HUDEP-2 (cell line): ENCODE measurements at regions not wholly inside any gene's neighbourhood (a gene's known extent, or its start where the extent isn't known, plus 50 kb on each side); places are given as distances from the start of the nearest gene placed in this dataset.
"Not testable (repeated sequence)": the region's sequence is repeated elsewhere in the genome, so short reads cannot be mapped to it uniquely, and the experiment has no call there.

Experiments used
- DNase-seq, 76 experiments: peaks; one replicate each; lab custom pipeline; 2025; ENCODE audit not compliant: unreplicated experiment in 76 of 76; lab: John Stamatoyannopoulos, UW

DNA sequence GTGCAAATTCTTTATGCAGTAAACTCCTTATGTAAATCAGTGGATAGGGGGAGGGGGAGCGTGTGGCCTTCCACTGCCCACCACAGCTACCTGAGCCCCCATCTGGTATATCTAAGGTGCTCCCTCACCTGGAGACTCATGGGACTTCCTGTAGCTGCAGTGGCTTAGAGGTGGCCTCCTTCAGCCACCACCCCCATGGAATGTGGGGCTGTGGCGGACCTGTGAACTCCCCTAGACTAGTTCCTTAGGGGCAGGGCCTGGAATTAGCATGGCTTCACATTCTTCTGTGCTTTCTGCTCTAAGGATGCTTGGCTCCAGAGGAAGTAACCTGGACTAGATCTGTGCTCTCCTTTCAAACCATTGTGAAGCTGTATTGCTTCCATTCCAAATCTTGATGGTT is 550.5 kb upstream of the COBL start:
- no peak for DNase-seq

DNA sequence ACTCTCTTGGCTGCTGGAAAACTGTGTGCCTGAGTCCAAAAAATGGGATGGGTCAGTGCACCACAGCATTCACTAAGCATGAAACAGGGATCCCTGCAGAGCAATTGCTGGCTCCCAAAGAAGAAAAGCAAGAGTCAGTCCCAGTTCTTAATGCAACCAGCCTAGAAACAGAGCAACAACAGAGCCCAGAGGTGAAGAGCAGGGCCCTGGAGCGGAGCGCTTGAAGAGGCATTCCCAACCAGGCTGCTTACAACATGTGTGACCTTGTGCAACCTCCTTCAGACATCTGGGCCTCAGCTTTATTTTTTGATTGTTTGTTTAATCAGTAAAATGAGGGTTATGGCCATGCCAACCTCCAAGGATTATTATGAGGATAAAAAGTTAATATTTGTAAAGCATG is 543.7 kb upstream of the COBL start:
- no peak for DNase-seq

DNA sequence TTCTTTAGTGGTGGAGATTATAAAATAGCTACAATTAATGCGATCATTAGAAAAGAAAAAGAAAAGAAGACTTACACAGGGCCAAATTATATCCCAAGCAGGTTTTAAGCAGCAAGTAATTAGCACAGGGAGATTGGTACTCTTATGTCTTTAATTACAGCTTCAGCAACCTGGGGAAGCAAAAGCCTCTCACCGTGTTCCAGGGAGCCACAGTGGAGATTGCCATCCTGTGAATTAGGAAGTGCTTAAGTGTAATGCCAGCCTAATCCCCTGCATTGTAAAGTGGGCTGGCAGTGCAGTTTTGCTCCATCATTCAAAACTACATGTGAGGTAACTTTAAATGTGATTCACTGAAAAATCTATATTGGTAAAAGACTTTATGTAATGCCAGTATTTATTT is 533.5 kb upstream of the COBL start:
- no peak for DNase-seq

DNA sequence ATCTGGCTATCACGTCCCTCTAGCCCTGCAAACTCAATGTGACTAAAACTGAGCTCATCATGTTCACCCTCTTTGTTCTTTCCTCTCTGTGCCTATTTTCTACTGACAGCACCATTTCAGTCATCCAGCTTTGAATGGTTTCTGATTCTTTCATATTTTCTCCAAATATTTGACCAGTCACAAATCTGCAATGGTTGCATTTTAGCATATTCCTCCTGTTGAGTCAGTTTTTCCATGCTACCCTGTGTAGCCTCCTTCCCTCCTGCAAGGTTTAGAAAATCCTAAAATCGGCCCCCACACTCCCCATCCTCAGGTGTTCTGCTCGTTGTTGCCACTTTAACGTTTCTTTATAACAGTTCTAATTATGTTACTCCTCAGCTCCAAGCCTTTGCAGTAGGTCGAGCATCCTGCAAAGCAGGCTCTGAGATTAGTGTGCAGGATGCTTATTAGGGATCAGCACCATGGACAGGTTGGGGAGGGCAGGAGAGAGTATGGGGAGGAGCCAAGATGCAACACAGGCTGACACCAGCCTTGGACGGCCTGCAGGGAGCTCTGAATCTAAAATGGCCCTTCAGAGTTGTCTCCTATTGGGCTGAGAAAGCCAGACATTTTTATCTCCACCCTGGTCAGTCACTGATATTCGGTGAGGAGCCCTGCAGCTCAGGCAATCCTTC is 531.0 kb upstream of the COBL start:
- no peak for DNase-seq

DNA sequence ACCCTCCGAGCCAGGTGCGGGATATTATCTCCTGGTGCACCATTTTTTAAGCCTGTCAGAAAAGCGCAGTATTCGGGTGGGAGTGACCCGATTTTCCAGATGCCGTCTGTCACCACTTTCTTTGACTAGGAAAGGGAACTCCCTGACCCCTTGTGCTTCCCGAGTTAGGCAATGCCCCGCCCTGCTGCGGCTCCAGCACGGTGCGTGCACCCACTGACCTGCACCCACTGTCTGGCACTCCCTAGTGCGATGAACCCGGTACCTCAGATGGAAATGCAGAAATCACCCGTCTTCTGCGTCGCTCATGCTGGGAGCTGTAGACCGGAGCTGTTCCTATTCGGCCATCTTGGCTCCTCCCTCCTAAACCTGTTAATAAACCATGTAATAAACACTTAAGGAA is 522.5 kb upstream of the COBL start:
- DNase-seq = not testable (repeated sequence)

DNA sequence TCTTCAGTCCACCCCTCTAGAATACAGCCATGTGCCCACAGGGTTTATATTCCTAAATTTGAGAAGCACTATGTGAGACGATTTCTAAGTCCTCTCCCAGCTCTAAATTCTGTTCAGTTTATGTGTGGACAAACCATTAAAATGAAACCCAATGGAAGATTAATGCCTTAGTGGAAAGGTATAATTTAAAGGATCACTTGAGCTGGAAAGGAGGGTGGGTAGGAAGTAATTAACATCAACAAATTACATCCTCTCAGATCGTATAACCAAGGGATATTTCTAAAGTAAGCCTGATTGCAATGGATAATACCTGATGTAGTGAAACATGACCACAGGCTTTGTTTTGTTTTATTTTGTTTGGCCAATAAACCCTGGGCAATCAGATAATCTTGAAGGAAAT is 511.0 kb upstream of the COBL start:
- DNase-seq = no peak

DNA sequence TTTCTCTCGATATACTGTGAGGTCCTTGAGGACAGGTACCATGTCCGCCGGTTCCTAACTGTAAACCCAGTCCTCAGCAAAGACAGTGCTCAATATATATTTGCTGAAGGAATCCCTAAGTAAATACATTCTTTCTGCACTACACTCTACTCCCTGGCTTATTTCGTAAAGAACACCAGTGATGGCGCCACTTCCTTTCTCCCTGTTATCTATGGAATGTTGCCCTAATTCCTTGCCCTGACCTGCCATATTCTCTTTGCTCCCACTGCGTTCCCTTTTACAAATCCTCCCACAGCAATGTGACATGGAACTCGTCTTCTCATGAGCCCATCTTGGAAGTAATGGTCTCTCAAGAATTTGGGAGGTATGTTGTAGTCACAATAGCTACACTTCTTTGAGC is 507.4 kb upstream of the COBL start:
- DNase-seq = no peak

DNA sequence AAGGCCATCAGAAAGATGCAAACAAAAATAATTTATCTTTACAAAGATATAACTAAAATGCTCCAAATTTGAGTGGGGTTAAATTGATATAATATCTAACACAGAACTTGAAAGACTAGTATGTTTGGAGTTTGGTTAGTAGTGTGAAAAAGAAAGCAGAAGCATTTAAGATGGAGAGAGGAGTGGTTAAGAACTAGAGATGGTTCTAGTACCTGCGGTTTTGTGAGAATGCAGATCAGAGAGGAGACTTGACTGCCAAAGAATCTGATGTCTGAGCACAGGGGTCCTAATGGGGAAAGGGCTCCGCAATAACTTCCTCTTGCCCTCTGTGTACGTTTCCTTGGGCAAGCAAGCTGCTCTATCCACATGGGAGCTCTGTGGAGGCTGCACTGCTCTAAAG is 506.8 kb upstream of the COBL start:
- DNase-seq = no peak

DNA sequence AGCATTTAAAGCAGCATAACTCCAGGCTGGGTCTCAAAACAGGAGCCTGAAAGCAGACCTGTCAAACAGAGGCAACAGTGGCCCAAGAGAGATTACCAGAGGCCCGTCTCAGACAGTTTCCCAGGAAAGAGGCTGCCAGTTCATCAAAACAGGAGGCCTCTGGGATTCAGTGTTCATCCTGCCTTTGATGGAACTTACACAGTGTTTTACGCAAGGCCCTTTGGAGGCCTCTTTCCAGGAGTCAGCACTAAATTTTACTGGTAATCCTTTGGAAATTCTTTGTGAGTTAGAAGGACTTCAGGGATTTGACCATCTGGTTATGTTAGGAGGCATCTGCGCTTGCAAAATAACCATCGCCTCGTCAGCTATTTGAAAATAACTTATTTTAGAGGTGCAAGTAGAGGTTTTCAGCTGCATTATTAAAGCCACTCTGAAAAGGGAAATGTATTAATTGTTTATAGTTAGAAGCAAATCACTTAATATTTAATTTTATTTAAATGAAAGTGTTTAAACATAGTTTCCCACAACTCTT is 501.2 kb upstream of the COBL start:
- DNase-seq = no peak

DNA sequence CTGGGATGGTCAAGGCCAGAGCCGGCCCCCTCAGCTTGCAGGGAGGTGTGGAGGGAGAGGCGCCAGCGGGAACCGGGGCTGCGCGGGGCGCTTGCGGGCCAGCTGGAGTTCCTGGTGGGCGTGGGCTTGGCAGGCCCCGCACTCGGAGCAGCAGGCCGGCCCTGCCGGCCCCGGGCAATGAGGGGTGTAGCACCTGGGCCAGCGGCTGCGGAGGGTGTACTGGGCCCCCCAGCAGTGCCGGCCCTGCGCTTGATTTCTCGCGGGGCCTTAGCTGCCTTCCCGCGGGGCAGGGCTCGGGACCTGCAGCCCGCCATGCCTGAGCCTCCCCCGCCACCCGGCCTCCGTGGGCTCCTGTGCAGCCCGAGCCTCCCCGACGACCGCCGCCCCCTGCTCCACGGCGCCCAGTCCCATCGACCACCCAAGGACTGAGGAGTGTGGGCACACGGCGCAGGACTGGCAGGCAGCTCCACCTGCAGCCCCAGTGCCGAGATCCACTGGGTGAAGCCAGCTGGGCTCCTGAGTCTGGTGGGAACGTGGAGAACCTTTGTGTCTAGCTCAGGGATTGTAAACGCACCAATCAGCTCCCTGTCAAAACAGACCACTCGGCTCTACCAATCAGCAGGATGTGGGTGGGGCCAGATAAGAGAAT is 489.3 kb upstream of the COBL start:
- not testable (repeated sequence) for DNase-seq

DNA sequence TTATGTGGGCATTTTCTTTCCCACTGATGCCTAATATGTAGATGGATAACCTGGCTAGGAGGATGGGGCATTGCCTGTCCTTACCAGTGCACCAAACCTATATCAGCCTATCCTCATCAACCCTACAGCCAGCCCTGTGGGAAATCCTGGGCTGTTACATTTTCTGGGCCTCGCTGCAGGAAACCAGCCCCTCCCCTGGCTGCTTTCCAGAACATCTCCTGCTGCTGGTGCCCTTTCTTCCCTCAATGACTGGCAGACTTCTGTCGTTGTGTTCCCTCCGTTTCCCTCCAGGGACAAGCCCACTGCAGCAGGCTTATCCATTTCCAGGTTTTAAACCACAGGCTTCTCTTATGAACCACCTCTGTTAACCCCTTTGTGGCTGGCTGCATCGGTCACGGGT is 486.1 kb upstream of the COBL start:
- no peak for DNase-seq

DNA sequence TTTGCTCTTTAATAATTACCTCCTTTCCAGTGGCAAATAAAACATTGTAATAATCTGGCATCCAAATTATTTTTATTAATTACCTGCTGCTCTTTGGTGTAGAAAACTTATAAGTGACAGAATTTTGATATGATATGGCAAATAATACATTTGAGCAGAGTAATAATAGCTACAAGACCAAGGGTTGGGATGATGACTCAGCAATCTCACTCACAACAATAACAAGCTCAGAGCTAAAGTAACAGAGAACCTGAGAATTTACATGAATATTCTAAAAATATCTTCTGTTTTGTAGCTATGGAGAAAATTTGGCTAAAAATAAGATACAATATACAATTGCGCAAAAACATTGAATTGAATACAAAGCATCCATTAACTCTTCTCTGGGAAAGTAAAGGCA is 480.8 kb upstream of the COBL start:
- DNase-seq = no peak

DNA sequence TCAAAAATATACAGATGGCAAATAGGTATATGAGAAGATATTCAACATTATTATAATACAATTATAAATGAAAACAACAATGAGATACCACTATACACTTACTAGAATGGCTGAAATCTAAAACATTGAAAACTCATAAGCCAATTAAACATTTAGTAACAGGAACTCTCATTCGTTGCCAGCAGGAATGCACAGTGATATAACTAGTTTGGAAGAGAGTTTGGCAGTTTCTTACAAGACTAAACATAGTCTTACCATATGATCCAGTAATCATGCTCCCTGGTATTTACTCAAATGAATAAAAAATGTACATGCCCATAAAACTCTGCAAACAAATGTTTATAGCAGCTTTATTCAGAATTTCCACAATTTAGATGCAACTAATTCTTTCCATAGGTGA is 476.2 kb upstream of the COBL start:
- DNase-seq = no peak

DNA sequence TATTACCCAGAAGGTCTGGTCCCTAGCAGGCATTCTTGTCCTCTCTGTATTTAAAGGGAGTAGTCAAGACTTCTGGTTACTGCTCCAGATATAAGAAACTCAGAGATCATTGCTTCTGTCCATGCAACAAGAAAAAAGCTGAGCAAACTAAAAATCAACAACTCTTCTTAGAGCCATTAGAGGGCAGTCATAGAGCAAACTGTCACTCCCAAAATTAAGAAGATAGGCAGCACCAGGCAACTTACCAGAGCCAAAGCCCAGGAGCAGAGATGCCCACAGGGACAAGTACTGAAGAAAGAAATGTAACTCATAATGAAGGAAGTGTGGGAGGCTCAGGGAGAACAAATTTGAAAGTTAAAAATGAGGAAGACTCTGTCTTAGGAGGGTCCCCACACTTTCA is 472.9 kb upstream of the COBL start:
- DNase-seq = peak in 1 of 76 experiments; percentile 10

DNA sequence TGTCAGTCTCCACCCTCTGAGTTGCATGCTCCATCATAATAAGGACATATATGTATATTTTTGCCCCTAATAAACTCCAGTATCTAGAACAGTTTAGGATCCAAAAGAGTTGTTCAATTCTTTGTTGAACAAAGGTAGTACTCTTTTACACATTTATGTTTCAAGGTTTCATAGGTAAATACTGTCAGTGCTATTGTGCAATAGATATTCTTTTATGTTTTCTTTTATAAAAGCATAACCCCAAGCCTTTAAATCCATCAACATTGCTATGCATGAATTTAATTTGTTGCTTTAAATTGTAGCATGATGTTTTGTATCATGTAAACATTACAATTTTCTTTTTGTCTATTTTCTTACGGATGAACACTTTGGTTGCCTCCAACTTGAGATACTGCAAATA is 469.7 kb upstream of the COBL start:
- DNase-seq = no peak

DNA sequence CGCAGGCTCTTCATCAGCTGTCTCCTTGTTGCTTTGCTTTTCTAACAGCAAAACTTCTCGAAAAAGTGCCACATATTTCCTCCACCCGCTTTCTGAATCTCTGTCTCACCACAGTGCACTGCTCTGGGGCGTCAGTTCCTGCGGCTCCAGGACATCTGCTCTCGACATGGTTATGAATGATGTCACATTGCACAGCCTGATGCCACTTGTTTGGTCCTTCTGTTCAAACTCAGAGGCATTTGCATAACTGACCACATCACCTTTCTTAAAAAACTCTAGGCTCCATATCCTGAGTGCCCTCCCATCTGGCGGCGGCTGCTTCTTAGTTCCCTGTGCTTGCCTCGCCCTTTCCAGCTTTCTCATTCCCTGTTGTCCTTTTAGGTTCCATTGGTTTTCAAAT is 469.3 kb upstream of the COBL start:
- no peak for DNase-seq

DNA sequence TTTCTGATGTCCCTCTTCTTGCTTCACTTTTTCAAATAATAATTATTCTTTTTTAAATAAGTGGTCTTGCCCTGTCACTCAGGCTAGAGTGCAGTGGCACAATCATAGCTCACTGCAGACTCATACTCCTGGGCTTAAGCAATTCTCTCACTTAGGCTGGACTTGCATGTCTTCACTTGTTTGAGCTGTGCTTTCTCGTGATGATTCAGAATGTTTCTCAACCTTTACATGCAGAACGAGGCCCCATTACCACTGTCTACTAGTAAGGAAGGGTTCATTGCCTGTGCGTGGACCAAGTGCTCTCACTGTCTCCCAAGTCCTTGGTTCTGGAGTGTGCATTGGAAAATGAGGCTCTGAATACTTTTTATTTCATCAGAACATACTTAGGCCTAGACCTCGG is 468.6 kb upstream of the COBL start:
- no peak for DNase-seq

DNA sequence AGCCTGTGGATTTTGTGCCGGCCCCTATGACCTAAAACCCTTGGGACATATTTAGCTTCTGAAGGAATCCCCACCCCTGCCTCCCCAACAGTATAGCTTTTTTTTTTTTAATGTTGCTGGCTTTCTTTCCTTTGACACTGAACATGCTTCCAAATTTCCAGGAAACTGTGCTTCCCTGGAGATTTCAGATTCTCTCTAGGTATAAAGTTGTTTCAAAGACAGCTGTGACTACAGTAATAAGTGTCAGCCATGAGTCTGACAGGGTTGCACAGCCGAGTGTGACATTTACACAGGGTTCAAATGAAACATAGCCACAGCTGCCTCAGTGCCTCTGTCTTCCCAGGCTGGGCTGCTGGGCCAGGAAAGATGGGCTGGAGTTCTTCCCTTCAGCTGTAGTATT is 466.6 kb upstream of the COBL start:
- no peak for DNase-seq

DNA sequence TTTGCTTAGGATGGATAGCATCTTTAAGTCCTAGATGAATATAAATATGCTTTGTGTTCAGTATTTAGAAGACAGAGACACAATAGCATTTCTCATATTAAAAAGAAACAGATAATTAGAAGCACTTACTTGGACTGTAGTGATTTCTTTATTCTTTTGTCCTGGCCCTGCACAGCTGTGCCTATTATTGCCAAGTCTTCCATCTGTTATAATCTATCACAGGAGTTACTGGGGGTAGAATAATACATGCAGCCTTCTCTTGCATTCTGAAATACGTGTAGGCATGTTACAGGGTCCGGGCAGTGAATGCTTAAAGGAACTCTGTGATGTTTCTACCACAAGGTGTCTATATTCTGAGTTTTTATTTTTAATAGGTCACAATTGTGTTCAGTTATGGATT is 461.5 kb upstream of the COBL start:
- no peak for DNase-seq

DNA sequence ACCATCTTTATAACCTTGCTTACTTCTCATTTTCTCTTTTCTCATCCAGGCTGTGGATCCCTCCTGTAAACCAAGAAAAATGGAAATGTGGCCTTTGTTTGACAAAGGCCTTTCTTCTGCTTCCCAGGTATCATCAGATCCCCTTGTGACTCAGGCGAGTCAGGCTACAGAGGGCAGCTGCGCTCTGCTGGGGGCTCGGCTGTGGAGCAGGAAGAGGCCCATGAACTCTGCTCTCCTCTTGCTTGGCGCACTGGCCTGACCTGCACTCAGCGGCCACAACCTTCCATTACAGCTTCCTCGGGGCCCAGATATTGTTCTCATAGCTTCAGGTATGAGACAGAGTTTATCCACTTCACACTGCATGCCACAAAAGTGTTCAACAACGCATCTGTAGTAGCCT is 457.6 kb upstream of the COBL start:
- no peak for DNase-seq

DNA sequence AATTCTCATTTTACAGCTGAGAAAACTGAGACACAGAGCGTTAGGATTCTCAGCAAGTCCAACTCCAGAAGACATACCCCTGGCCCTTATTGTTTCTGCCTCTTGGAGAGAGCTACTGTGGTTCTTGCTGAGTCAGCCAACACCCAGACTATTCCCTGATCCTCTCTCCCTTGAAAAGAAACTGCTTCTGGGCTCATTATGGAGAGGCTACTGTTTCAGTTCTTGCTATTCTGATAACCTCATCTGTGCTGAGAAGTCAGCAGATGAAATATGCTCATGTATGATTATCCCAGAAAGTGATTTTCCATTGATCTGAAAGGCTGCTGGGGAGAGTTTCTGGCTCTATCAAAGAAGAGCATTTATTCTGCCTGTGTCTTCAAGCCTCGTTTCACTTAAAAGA is 455.6 kb upstream of the COBL start:
- no peak for DNase-seq

DNA sequence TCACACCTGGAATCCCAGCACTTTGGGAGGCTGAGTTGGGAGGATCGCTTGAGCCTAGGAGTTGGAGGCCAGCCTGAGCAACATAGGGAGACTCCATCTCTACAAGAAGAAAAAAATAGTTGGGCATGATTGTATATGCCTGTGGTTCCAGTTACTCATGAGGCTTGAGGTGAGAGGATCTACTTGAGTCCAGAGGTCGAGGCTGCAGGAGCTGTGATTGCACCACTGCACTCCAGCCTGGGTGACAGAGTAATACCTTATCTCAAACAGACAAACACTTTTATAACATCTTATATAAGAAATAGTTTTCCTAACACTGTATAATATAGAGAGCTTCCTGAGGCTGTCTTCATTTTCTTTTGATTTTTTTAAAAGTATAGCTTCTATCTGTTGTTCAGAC is 448.4 kb upstream of the COBL start:
- DNase-seq = no peak

DNA sequence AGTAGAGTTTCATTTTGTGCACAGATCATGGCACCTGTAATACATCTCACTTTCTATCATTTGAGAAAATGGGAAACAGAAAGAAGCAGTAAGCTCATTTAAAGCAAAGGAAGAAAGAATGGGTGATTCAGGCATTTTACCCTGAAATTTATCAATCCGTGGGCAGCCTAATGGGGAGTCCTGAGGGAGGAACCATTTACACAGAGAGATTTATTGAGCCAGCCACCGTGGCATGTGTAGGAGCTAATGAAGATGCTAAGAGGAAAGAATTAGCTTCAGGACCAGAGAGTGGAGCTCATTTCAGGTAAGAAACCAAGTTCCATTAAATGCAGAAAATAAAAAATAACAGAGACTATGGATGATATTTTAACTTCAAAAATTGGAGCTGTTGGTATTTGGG is 443.4 kb upstream of the COBL start:
- no peak for DNase-seq
